Trophoblast cell (in vitro differentiated cells and primary cell): ENCODE measurements at regions not wholly inside any gene's neighbourhood (a gene's known extent, or its start where the extent isn't known, plus 50 kb on each side); places are given as distances from the start of the nearest gene placed in this dataset.

Experiments
- DNase-seq, 2 donors: peaks; one replicate each; pipeline ENCODE4 v3.0.0-alpha.2; 2016
- H2AFZ ChIP-seq: 2 replicates; pipeline ENCODE4 v1.6.1; 2013; ENCODE audit warnings: low read length, moderate library complexity, mild to moderate bottlenecking; ENCODE audit not compliant: insufficient read depth, poor library complexity
- H2AK5ac ChIP-seq: 2 replicates; pipeline ENCODE4 v1.6.1; 2013; ENCODE audit warnings: mild to moderate bottlenecking, low read length
- H2BK120ac ChIP-seq: 2 replicates; pipeline ENCODE4 v1.6.1; 2013; ENCODE audit warnings: low read length, mild to moderate bottlenecking, moderate library complexity; ENCODE audit not compliant: insufficient read depth, poor library complexity
- H2BK12ac ChIP-seq: 2 replicates; pipeline ENCODE4 v1.6.1; 2013; ENCODE audit warnings: mild to moderate bottlenecking, low read length, moderate library complexity
- H2BK5ac ChIP-seq: 2 replicates; pipeline ENCODE4 v1.6.1; 2013; ENCODE audit warnings: low read length, low read depth, moderate library complexity, mild to moderate bottlenecking; ENCODE audit not compliant: poor library complexity
- H3K14ac ChIP-seq: 2 replicates; pipeline ENCODE4 v1.6.1; 2013; ENCODE audit warnings: mild to moderate bottlenecking, low read length
- H3K18ac ChIP-seq: 2 replicates; pipeline ENCODE4 v1.6.1; 2013; ENCODE audit warnings: mild to moderate bottlenecking, low read length
- H3K23ac ChIP-seq: 2 replicates; pipeline ENCODE4 v1.6.1; 2013; ENCODE audit warnings: low read length
- H3K27ac ChIP-seq: 2 replicates; pipeline ENCODE4 v1.5.1; 2013; ENCODE audit warnings: low read depth, mild to moderate bottlenecking, inconsistent platforms, low read length, moderate library complexity
- H3K27me3 ChIP-seq: 2 replicates; pipeline ENCODE4 v1.6.1; 2013; ENCODE audit warnings: inconsistent platforms, mild to moderate bottlenecking, low read length, moderate library complexity; ENCODE audit not compliant: insufficient read depth
- H3K36me3 ChIP-seq, 2 experiments: 1 replicate in 1 of 2; 2 replicates in 1 of 2; pipeline ENCODE4 v1.6.1; 2013; ENCODE audit warnings: low read length in 2 of 2, mild to moderate bottlenecking in 2 of 2, moderate library complexity in 1 of 2; ENCODE audit not compliant: insufficient read depth in 2 of 2, control insufficient read depth in 1 of 2
- H3K4ac ChIP-seq: 2 replicates; pipeline ENCODE4 v1.6.1; 2013; ENCODE audit warnings: low read depth, mild to moderate bottlenecking, low read length, moderate library complexity
- H3K4me1 ChIP-seq, 2 experiments: 1 replicate in 1 of 2; 2 replicates in 1 of 2; pipeline ENCODE4 v1.6.1; 2013; ENCODE audit warnings: low read length in 2 of 2, mild to moderate bottlenecking in 2 of 2, moderate library complexity in 1 of 2; ENCODE audit not compliant: insufficient read depth in 2 of 2, control insufficient read depth in 1 of 2
- H3K4me2 ChIP-seq: 2 replicates; pipeline ENCODE4 v1.6.1; 2013; ENCODE audit warnings: inconsistent platforms, mild to moderate bottlenecking, low read length, moderate library complexity
- H3K4me3 ChIP-seq: 2 replicates; pipeline ENCODE4 v1.5.1; 2013; ENCODE audit warnings: mild to moderate bottlenecking, low read depth, low read length, inconsistent platforms
- H3K79me1 ChIP-seq: one replicate; pipeline ENCODE4 v1.6.1; 2013; ENCODE audit warnings: low read length
- H3K79me2 ChIP-seq: 2 replicates; pipeline ENCODE4 v1.6.1; 2013; ENCODE audit warnings: low read length, mild to moderate bottlenecking; ENCODE audit not compliant: control insufficient read depth, insufficient read depth, poor library complexity
- H3K9ac ChIP-seq: 2 replicates; pipeline ENCODE4 v1.6.1; 2013; ENCODE audit warnings: mild to moderate bottlenecking, low read length
- H3K9me3 ChIP-seq: 2 replicates; pipeline ENCODE4 v1.6.1; 2013; ENCODE audit warnings: low read depth, mild to moderate bottlenecking, control low read depth, inconsistent platforms, low read length; ENCODE audit not compliant: insufficient read depth
- H4K12ac ChIP-seq: 2 replicates; pipeline ENCODE4 v1.6.1; 2013; ENCODE audit warnings: low read depth, mild to moderate bottlenecking, low read length, moderate library complexity
- H4K8ac ChIP-seq: 2 replicates; pipeline ENCODE4 v1.6.1; 2013; ENCODE audit warnings: low read depth, mild to moderate bottlenecking, low read length, moderate library complexity
- H4K91ac ChIP-seq: one replicate; pipeline ENCODE4 v1.6.1; 2013; ENCODE audit warnings: low read depth, mild to moderate bottlenecking, low read length, moderate library complexity
- WGBS: extraction: QIAGEN DNeasy Blood & Tissue Kit; methylation state at CpG from one replicate; pipeline ENCODE4 v1.1.7; 2013; ENCODE audit warnings: missing lambda C conversion rate; ENCODE audit not compliant: insufficient read length, insufficient coverage; ENCODE audit errors: extremely low coverage; 5-methylcytosine and 5-hydroxymethylcytosine counted together

GRCh38 chr3:75294124-75294523, 370.0 kb upstream of the FRG2C start:
- no peak overlapping the region for H3K14ac ChIP-seq
- H2BK5ac ChIP-seq = no peak overlapping the region
- H3K36me3 ChIP-seq = no peaks in the 10 kb centered on the region
- no peak overlapping the region for H3K18ac ChIP-seq
- H2AK5ac ChIP-seq = no peak overlapping the region
- no peaks in the 10 kb centered on the region for H3K4me1 ChIP-seq
- H4K8ac ChIP-seq = no peak overlapping the region
- peak; percentile 2 to 48 for DNase-seq
- no peak overlapping the region for H3K23ac ChIP-seq
- H3K27ac ChIP-seq = no peak overlapping the region
- H3K79me1 ChIP-seq = no peaks in the 10 kb centered on the region
- H3K27me3 ChIP-seq = no peaks in the 10 kb centered on the region
- H3K9ac ChIP-seq = no peak overlapping the region
- H3K4me2 ChIP-seq = no peak overlapping the region
- no peak overlapping the region for H2BK120ac ChIP-seq
- no peak overlapping the region for H4K12ac ChIP-seq
- peaks cover 2% of the 10 kb centered on the region for H3K9me3 ChIP-seq
- H3K4me3 ChIP-seq = no peak overlapping the region
- H2BK12ac ChIP-seq = no peak overlapping the region
- H3K4ac ChIP-seq = no peak overlapping the region
- H3K79me2 ChIP-seq = no peaks in the 10 kb centered on the region
- WGBS = no CpG with 5 or more reads among the region's 4 CpGs
- H4K91ac ChIP-seq = no peak overlapping the region
- H2AFZ ChIP-seq = no peak overlapping the region

DNA sequence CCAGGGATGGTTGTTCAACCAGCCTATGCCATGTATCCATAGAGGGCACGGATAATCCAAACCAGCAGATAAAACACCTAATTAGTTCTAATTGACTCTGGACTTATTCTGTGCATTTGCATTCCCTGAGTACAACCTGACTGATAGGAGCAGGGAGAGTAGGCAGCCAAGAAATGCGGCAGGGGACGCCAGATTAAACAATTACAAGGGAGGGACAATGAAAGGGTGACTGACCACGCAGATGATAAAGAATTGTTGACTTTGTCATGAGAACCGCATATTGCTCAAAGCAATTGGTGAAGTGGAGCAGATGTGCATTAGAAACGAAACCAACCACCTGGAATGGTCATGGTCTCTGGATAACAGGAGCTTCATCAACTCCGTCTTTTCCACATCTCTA, 369.1 kb upstream of the FRG2C start:
- Histone ChIP-seq H3K27me3 (no peaks in the 10 kb centered on the region), H3K36me3 (no peaks in the 10 kb centered on the region), H3K9me3 (peaks cover 2% of the 10 kb centered on the region), H3K4ac (no peak overlapping the region), H3K9ac (no peak overlapping the region), H3K4me3 (no peak overlapping the region), H3K79me1 (no peaks in the 10 kb centered on the region), H3K14ac (no peak overlapping the region), H3K4me2 (no peak overlapping the region), H3K4me1 (no peaks in the 10 kb centered on the region), H2BK12ac (no peak overlapping the region), H2BK120ac (no peak overlapping the region), H3K18ac (no peak overlapping the region), H4K12ac (no peak overlapping the region), H3K23ac (no peak overlapping the region), H4K8ac (no peak overlapping the region), H3K27ac (no peak overlapping the region), H4K91ac (no peak overlapping the region), H3K79me2 (no peaks in the 10 kb centered on the region), H2AK5ac (no peak overlapping the region), H2AFZ (no peak overlapping the region), H2BK5ac (no peak overlapping the region)
- no CpG with 5 or more reads among the region's 7 CpGs for WGBS
- DNase-seq = no peak

DNA sequence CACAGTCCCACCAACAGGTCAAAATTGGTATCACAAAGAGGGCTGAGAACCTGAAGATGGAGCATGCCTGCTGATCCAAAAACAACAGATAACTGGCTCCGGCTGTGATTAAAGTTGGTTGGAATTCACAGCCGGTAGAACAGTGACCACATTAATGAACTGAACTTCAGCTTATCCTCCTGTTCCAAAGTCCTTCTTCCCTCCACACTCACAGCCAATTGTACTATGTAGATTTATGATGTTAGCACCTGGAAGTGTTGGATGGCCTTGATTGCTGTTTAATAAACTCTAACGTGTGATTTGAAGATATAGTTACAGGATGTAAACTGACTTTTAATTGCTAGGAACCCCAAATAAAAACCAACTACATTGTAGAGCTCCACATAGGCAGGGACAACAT, 367.3 kb upstream of the FRG2C start:
- Histone ChIP-seq H3K36me3 (no peaks in the 10 kb centered on the region), H3K4ac (no peak overlapping the region), H3K9me3 (peaks cover 2% of the 10 kb centered on the region), H2BK5ac (no peak overlapping the region), H3K18ac (no peak overlapping the region), H2BK120ac (no peak overlapping the region), H4K12ac (no peak overlapping the region), H3K79me1 (no peaks in the 10 kb centered on the region), H2AK5ac (no peak overlapping the region), H3K79me2 (no peaks in the 10 kb centered on the region), H3K4me3 (no peak overlapping the region), H3K23ac (no peak overlapping the region), H3K4me2 (no peak overlapping the region), H3K4me1 (no peaks in the 10 kb centered on the region), H4K8ac (no peak overlapping the region), H4K91ac (no peak overlapping the region), H2AFZ (no peak overlapping the region), H2BK12ac (no peak overlapping the region), H3K27ac (no peak overlapping the region), H3K27me3 (no peaks in the 10 kb centered on the region), H3K14ac (no peak overlapping the region), H3K9ac (no peak overlapping the region)
- no peak for DNase-seq
- WGBS = no CpG with 5 or more reads among the region's 3 CpGs

GRCh38 chr3:75300606-75301005, 363.5 kb upstream of the FRG2C start:
- Histone ChIP-seq H2AK5ac (no peak overlapping the region), H2BK5ac (no peak overlapping the region), H3K9me3 (peaks cover 2% of the 10 kb centered on the region), H3K79me2 (no peaks in the 10 kb centered on the region), H3K18ac (no peak overlapping the region), H2AFZ (no peak overlapping the region), H4K12ac (no peak overlapping the region), H3K4me3 (no peak overlapping the region), H4K8ac (no peak overlapping the region), H3K4me1 (no peaks in the 10 kb centered on the region), H2BK120ac (no peak overlapping the region), H3K23ac (no peak overlapping the region), H3K27ac (no peak overlapping the region), H2BK12ac (no peak overlapping the region), H4K91ac (no peak overlapping the region), H3K4me2 (no peak overlapping the region), H3K4ac (no peak overlapping the region), H3K27me3 (no peaks in the 10 kb centered on the region), H3K79me1 (no peaks in the 10 kb centered on the region), H3K14ac (no peak overlapping the region), H3K9ac (no peak overlapping the region), H3K36me3 (no peaks in the 10 kb centered on the region)
- no CpG with 5 or more reads among the region's 3 CpGs for WGBS
- DNase-seq = no peak
